ENCODE measurements at regions not wholly inside any gene's neighbourhood (a gene's known extent, or its start where the extent isn't known, plus 50 kb on each side); places are given as distances from the start of the nearest gene placed in this dataset.

DNA sequence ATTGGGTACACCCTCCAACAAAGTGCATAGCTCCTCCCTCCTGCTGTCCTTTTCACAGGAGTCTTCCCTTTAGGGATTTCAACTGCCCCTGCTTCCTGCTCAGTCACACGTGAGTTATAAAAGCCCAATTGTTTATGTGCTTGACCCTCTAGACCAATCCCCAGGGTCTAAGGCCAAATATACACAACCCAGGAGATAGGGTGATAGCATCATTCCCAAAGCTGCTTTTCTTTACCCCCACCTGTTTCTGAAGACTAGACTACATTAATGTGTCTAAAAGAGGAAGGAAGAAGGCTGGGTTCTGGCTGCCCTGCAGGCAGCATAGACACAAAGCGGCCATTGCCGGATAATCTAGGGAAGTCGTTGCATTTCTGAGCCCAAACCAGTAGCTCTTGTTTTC is 526.7 kb upstream of the FRG1 start:
- no peak for DNase-seq (ENCODE audit: low spot score)
- TF ChIP-seq, protein P1, sequence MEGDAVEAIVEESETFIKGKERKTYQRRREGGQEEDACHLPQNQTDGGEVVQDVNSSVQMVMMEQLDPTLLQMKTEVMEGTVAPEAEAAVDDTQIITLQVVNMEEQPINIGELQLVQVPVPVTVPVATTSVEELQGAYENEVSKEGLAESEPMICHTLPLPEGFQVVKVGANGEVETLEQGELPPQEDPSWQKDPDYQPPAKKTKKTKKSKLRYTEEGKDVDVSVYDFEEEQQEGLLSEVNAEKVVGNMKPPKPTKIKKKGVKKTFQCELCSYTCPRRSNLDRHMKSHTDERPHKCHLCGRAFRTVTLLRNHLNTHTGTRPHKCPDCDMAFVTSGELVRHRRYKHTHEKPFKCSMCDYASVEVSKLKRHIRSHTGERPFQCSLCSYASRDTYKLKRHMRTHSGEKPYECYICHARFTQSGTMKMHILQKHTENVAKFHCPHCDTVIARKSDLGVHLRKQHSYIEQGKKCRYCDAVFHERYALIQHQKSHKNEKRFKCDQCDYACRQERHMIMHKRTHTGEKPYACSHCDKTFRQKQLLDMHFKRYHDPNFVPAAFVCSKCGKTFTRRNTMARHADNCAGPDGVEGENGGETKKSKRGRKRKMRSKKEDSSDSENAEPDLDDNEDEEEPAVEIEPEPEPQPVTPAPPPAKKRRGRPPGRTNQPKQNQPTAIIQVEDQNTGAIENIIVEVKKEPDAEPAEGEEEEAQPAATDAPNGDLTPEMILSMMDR (IDR thresholded peaks at IDR 0.05; ENCODE audit: extremely low read depth, missing control alignments) = no peak

DNA sequence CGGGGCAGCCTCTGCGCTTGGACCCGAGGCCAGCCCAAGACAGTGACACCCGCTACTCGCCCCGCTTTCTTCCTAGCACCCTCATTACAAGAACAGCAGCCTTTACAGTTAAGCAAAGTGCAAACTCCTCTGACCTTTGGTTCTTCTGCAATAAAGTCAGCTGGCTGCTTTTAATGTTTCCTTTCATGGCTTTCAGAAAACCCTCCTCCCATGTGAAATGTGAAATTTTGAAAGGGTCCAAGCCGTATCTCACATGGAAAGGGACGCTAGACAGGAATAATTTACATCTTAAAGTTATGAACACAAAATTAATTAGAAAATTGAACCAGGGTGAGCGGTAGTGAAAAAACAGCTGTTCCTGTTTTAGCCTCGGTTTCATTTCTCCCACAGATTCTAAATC is 520.1 kb upstream of the FRG1 start:
- TF ChIP-seq, protein P1 (IDR thresholded peaks at IDR 0.05; ENCODE audit: extremely low read depth, missing control alignments) = no peak
- no peak for DNase-seq (ENCODE audit: low spot score)

DNA sequence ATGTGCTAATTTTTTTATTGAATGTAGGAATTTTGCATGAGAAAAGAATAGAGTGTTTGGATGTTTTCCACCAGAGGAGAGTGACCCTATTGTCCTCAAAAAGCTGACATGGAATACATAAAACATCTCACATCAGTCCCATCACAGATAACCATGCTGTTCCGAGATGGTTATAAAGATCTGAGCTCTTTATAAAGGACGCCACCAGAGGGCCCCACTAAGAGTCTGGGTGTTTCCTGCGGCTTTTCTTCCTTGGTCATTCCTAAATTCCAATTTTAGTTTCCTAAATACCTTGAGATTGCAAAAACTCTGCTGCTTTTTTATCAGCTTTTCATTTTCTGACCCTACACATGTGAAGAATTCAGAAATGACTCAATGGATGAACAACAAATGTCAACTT is 504.5 kb upstream of the FRG1 start:
- no peak for DNase-seq (ENCODE audit: low spot score)
- TF ChIP-seq, protein P1 (IDR thresholded peaks at IDR 0.05; ENCODE audit: extremely low read depth, missing control alignments) = no peak

DNA sequence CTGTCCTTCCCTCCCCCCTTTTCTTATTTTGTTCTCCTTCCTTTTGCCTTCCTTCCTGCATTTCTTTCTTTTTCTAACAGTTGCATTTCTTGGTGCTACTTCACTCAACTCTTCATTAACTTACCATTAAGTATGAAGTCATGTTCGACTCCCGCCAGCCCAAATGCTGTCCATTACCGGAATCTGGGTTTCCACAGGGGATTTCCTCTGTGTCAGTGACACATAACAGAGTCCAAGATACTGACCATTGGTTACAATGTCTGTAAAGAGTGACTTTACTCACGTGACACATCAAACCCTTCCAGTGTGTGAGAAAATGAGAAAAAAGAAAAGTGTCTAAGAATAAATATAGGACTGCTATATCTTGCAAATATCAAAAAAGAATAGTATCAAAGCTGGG is 500.0 kb upstream of the FRG1 start:
- TF ChIP-seq, protein P1 (IDR thresholded peaks at IDR 0.05; ENCODE audit: extremely low read depth, missing control alignments) = no peak
- no peak for DNase-seq (ENCODE audit: low spot score)

DNA sequence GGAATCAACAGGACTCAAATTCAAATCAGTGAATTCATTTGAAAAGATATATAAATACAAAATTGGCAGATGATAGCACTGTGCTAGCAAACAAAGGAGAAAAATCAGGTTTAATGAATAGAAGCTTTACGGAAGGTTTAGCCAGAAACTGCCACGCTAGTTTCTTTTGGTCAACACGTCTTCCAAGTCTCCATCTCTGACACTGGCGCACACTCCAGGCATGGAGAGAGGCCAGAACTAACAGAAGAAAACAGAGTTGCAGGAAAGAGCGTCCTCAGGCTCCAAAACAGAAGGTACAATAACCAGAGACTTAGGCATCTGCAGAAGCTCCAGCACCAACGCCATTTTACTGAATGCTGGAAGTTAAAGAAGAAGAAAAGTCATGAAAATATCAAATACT is 497.3 kb upstream of the FRG1 start:
- no peak for DNase-seq (ENCODE audit: low spot score)
- TF ChIP-seq, protein P1 (IDR thresholded peaks at IDR 0.05; ENCODE audit: extremely low read depth, missing control alignments) = no peak

DNA sequence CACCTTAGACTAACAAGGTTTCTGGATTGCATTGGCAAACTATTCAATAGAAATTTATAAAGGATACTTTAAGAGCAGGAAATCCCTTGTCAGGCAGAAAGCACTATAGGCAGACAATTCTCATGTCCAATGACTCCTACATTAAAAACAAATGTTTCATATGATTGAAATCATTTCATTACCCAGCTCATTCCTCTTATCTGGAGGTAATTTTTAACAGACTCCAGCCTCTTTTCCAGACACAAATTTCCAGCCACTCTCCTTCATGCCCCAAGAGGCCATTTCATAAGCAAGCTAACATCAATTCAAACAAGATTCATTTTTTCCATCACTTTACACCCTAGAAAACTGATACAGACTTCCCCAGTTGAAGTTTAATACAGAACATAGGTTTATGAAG is 495.1 kb upstream of the FRG1 start:
- DNase-seq (ENCODE audit: low spot score) = no peak
- TF ChIP-seq, protein P1 (IDR thresholded peaks at IDR 0.05; ENCODE audit: extremely low read depth, missing control alignments) = no peak

DNA sequence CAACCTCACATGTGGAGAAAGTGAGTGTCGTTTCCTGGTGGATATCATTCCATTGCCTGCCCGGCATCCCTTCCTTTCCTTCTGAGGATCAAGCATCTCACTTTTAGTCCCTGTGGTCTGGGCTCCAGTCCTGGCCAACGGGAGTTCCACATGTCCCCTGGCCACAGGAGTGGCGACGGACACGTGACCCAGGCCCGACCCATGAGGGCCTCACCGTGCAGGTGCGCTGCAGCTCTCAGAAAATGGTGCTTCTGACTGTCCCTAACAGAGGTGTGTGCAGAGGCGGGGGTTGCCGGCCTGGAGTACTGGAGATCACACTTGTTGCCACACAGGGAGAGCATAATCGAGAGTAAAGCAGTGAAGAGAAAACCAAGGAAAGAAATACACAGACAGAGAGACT is 476.9 kb upstream of the FRG1 start:
- TF ChIP-seq, protein P1 (IDR thresholded peaks at IDR 0.05; ENCODE audit: extremely low read depth, missing control alignments) = no peak
- no peak for DNase-seq (ENCODE audit: low spot score)
